ENCODE measurements at regions not wholly inside any gene's neighbourhood (a gene's known extent, or its start where the extent isn't known, plus 50 kb on each side); places are given as distances from the start of the nearest gene placed in this dataset.

GRCh38 chr13:111398196-111398595, 77.8 kb downstream of the TEX29 start:
- TF ChIP-seq POLR2A (IDR thresholded peaks at IDR 0.05) (no peak), CTCF (IDR thresholded peaks at IDR 0.05) (no peak), EP300 (IDR thresholded peaks at IDR 0.05) (no peak)

Data from ovary (tissue), 3 donors.